B cell (primary cell): ENCODE measurements at regions not wholly inside any gene's neighbourhood (a gene's known extent, or its start where the extent isn't known, plus 50 kb on each side); places are given as distances from the start of the nearest gene placed in this dataset.

Source experiments
- ATAC-seq: fragments of 200-7000 bp; cut with Tn5 transposase; one replicate; pipeline ENCODE4 v1.10.0; 2021; ENCODE audit warnings: low read depth, mild to moderate bottlenecking, moderate number of reproducible peaks, moderate library complexity
- CTCF ChIA-PET: fragments of 350-600 bp; sonication (Branson Sonifier 250); formaldehyde crosslinking; loops from one replicate; lab custom pipeline; 2021; ENCODE audit warnings: antibody characterized with exemption, inconsistent platforms; lab: Charles Lee
- POLR2A ChIA-PET: fragments of 350-600 bp; sonication (Branson Sonifier 250); formaldehyde crosslinking; loops from one replicate; lab custom pipeline; 2021; ENCODE audit warnings: antibody characterized with exemption; lab: Charles Lee
- DNase-seq: peaks from one replicate; pipeline ENCODE4 v3.0.0; 2013
- H2AFZ ChIP-seq: 2 replicates; pipeline ENCODE4 v1.6.1; 2012; ENCODE audit warnings: mild to moderate bottlenecking, low read depth, low read length; ENCODE audit not compliant: insufficient read depth, poor library complexity, severe bottlenecking
- H3K27ac ChIP-seq, 2 donors: 1 replicate in 1 of 2; 2 replicates in 1 of 2; pipeline ENCODE4 v1.5.1; 2012 to 2013; ENCODE audit warnings: low read length in 2 of 2, mild to moderate bottlenecking in 2 of 2, moderate library complexity in 1 of 2
- H3K27me3 ChIP-seq, 4 experiments: fragments of 200-600 bp in 1 of 4; sonication (generic) in 1 of 4; replicated peaks in 1 of 4; 1 replicate in 2 of 4; 2 replicates in 2 of 4; pipeline versions ENCODE4 v1.6.1 to v1.7.0; 2013 to 2016; ENCODE audit warnings: low read length in 3 of 4, mild to moderate bottlenecking in 2 of 4, mixed read lengths in 1 of 4, moderate library complexity in 1 of 4; ENCODE audit not compliant: insufficient read depth in 4 of 4, control insufficient read depth in 3 of 4; ENCODE audit errors: control extremely low read depth in 1 of 4
- H3K36me3 ChIP-seq, 2 experiments: replicated peaks in 1 of 2; 1 replicate in 1 of 2; 2 replicates in 1 of 2; pipeline versions ENCODE4 v1.6.1 to v1.7.1; 2013; ENCODE audit warnings: low read length in 1 of 2; ENCODE audit not compliant: insufficient read depth in 2 of 2, control insufficient read depth in 1 of 2; ENCODE audit errors: control extremely low read depth in 1 of 2, extremely low read depth in 1 of 2
- H3K4me1 ChIP-seq, 2 donors: fragments of 200-600 bp in 1 of 2; sonication (generic) in 1 of 2; 1 replicate in 1 of 2; 2 replicates in 1 of 2; pipeline versions ENCODE4 v1.5.1 to v1.6.1; 2013 to 2017; ENCODE audit warnings: low read length in 2 of 2; ENCODE audit not compliant: control insufficient read depth in 2 of 2, insufficient read depth in 2 of 2
- H3K4me2 ChIP-seq: replicated peaks from 2 replicates; pipeline ENCODE3; 2012; ENCODE audit warnings: mild to moderate bottlenecking, low read depth, low read length; ENCODE audit not compliant: poor library complexity, severe bottlenecking
- H3K4me3 ChIP-seq, 5 experiments: fragments of 200-600 bp in 1 of 5; sonication (generic) in 1 of 5; 1 replicate in 3 of 5; 2 replicates in 2 of 5; pipeline versions ENCODE4 v1.5.1 to v1.7.0; 2011 to 2016; ENCODE audit warnings: low read length in 4 of 5, mild to moderate bottlenecking in 4 of 5, low read depth in 2 of 5, control low read depth in 1 of 5, moderate library complexity in 1 of 5; ENCODE audit not compliant: insufficient read depth in 1 of 5; ENCODE audit errors: control extremely low read depth in 1 of 5, extremely low read depth in 1 of 5
- H3K79me2 ChIP-seq: fragments of 200-600 bp; sonication (generic); one replicate; pipeline ENCODE4 v1.6.0; 2016; ENCODE audit warnings: low read length; ENCODE audit not compliant: control insufficient read depth, insufficient read depth
- H3K9ac ChIP-seq: fragments of 200-600 bp; sonication (generic); 2 replicates; pipeline ENCODE4 v1.6.1; 2017; ENCODE audit warnings: mild to moderate bottlenecking, low read length, moderate library complexity
- H3K9me3 ChIP-seq, 3 donors: one replicate each; pipeline versions ENCODE4 v1.6.1 to v1.7.1; 2013; ENCODE audit warnings: low read length in 2 of 3; ENCODE audit not compliant: control insufficient read depth in 2 of 3, insufficient read depth in 1 of 3; ENCODE audit errors: control extremely low read depth in 1 of 3
- H4K20me1 ChIP-seq: 2 replicates; pipeline ENCODE4 v1.6.0; 2012; ENCODE audit warnings: mild to moderate bottlenecking, low read length; ENCODE audit not compliant: insufficient read depth, control insufficient read depth, poor library complexity, severe bottlenecking
- H3K27ac Mint-ChIP-seq: one replicate; pipeline ENCODE4 v1.8.0; 2021; ENCODE audit warnings: mixed read lengths
- H3K27me3 Mint-ChIP-seq: one replicate; pipeline ENCODE4 v1.8.0; 2021; ENCODE audit warnings: mixed read lengths
- H3K4me1 Mint-ChIP-seq: one replicate; pipeline ENCODE4 v1.8.0; 2021; ENCODE audit warnings: mixed read lengths
- H3K4me3 Mint-ChIP-seq: one replicate; pipeline ENCODE4 v1.8.0; 2021; ENCODE audit warnings: mixed read lengths
- H3K9me3 Mint-ChIP-seq: one replicate; pipeline ENCODE4 v1.8.0; 2022; ENCODE audit warnings: mixed read lengths; ENCODE audit not compliant: insufficient read depth
- EZH2 ChIP-seq: IDR thresholded peaks from 2 replicates; pipeline ENCODE4 v1.6.1; 2012; ENCODE audit warnings: borderline replicate concordance, low read depth, mild to moderate bottlenecking, moderate library complexity, low read length; ENCODE audit not compliant: insufficient read depth, poor library complexity, severe bottlenecking
- WGBS: methylation state at CpG from one replicate; pipeline ENCODE4 v1.1.5; 2013; ENCODE audit warnings: missing lambda C conversion rate; ENCODE audit not compliant: insufficient coverage; 5-methylcytosine and 5-hydroxymethylcytosine counted together
- intact Hi-C: fragments of 100-400 bp; cut with micrococcal nuclease; formaldehyde crosslinking; loops from one replicate; pipeline ENCODE4 v1.10.0; 2022
- TF ChIP-seq, protein P1 (sequence below): fragments of 200-600 bp; IDR thresholded peaks from one replicate; pipeline ENCODE4 v1.8.0; 2022; ENCODE audit warnings: antibody characterized with exemption, mild to moderate bottlenecking

DNA sequence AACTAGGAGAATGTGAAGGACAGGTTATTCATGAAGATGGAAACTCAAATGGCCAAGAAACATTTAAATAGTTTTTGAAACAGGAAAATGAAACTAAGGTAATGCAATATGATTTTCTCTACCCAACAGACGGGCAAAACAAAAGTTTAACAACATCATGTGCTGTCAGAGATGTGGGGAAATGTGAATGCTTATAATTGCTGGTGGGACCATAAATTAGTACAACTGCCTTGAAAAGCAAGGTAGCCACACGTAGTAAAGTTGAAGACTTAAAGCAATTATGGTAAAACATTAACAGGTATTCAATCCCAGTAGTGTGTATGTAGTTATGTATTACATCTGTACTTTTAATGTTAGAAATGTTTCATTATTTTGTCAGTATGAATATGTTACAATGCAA is 57.0 kb upstream of the C3orf80 start:
- Histone ChIP-seq H3K4me1 (no peaks in the 10 kb centered on the region), H2AFZ (no peak overlapping the region), H4K20me1 (no peaks in the 10 kb centered on the region), H3K27ac (no peak overlapping the region), H3K27me3 (no peaks in the 10 kb centered on the region), H3K9me3 (no peaks in the 10 kb centered on the region), H3K79me2 (no peaks in the 10 kb centered on the region), H3K4me2 (no peak overlapping the region), H3K36me3 (no peaks in the 10 kb centered on the region), H3K4me3 (no peak overlapping the region), H3K9ac (no peak overlapping the region)
- Mint-ChIP-seq H3K4me1 (no peaks in the 10 kb centered on the region), H3K27ac (no peak overlapping the region), H3K4me3 (no peak overlapping the region), H3K27me3 (no peaks in the 10 kb centered on the region), H3K9me3 (peaks cover 3% of the 10 kb centered on the region)
- no CpG with 5 or more reads among the region's 2 CpGs for WGBS
- POLR2A ChIA-PET = no interaction called here
- CTCF ChIA-PET = no interaction called here
- DNase-seq (no peak), ATAC-seq (no peak)
- TF ChIP-seq, protein P1, sequence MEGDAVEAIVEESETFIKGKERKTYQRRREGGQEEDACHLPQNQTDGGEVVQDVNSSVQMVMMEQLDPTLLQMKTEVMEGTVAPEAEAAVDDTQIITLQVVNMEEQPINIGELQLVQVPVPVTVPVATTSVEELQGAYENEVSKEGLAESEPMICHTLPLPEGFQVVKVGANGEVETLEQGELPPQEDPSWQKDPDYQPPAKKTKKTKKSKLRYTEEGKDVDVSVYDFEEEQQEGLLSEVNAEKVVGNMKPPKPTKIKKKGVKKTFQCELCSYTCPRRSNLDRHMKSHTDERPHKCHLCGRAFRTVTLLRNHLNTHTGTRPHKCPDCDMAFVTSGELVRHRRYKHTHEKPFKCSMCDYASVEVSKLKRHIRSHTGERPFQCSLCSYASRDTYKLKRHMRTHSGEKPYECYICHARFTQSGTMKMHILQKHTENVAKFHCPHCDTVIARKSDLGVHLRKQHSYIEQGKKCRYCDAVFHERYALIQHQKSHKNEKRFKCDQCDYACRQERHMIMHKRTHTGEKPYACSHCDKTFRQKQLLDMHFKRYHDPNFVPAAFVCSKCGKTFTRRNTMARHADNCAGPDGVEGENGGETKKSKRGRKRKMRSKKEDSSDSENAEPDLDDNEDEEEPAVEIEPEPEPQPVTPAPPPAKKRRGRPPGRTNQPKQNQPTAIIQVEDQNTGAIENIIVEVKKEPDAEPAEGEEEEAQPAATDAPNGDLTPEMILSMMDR = no peak
- TF ChIP-seq EZH2 = no peak
- intact Hi-C loops = no loop called here

DNA sequence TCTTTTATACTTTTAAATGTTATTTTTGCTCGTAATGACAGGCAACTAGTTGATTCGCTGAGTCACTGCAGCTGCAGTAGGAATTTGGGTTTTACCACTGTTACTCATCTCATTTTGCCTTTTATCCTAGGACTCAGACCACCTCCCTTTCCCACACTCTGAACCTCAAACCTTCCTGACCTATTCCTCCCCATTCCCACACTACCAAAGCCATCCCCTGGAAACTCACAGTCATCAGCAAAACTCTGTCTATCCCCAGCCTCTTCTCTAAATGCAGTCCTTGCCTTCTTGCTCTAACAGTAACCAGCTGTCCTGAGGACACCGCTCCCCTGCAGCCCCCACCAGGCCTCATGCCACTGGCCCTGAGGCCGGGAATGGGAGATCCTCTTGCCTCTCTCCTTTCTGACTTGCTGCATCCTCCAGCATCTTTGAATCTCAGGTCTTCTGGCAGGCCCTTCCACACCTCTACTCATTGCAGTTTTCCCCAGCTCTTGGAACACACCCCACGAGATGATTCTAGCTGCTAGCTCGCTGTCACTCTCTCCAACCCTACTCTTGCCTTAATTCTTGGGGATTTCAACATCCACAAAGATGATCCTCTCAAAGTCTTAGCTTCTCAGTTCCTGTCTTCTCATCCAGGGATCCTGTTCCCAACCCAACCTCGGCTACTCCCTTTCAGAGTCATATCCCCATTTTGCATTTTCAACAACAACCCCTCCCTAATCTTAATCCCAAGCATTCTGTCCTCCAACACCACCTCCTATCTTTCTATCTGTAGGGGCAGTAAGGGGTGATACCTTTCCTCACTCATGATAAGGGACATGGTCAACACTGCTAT is 55.9 kb upstream of the C3orf80 start:
- no peaks in the 10 kb centered on the region for H4K20me1 ChIP-seq
- no peaks in the 10 kb centered on the region for H3K36me3 ChIP-seq
- H3K27ac ChIP-seq = no peak overlapping the region
- H3K4me1 ChIP-seq = no peaks in the 10 kb centered on the region
- no peak overlapping the region for H2AFZ ChIP-seq
- ChIA-PET POLR2A (no interaction called here), CTCF (no interaction called here)
- no peak overlapping the region for H3K27ac Mint-ChIP-seq
- intact Hi-C loops = no loop called here
- H3K4me3 Mint-ChIP-seq = no peak overlapping the region
- no peaks in the 10 kb centered on the region for H3K27me3 ChIP-seq
- ATAC-seq (no peak), DNase-seq (no peak)
- H3K9me3 Mint-ChIP-seq = peaks cover 3% of the 10 kb centered on the region
- no peaks in the 10 kb centered on the region for H3K4me1 Mint-ChIP-seq
- no peak for TF ChIP-seq EZH2
- TF ChIP-seq, protein P1 = no peak
- WGBS = 60% methylated on average over 6 of the region's 7 CpGs
- no peak overlapping the region for H3K9ac ChIP-seq
- no peaks in the 10 kb centered on the region for H3K79me2 ChIP-seq
- H3K27me3 Mint-ChIP-seq = no peaks in the 10 kb centered on the region
- no peak overlapping the region for H3K4me3 ChIP-seq
- H3K4me2 ChIP-seq = no peak overlapping the region
- H3K9me3 ChIP-seq = no peaks in the 10 kb centered on the region
